ENCODE measurements at regions not wholly inside any gene's neighbourhood (a gene's known extent, or its start where the extent isn't known, plus 50 kb on each side); places are given as distances from the start of the nearest gene placed in this dataset.

DNA sequence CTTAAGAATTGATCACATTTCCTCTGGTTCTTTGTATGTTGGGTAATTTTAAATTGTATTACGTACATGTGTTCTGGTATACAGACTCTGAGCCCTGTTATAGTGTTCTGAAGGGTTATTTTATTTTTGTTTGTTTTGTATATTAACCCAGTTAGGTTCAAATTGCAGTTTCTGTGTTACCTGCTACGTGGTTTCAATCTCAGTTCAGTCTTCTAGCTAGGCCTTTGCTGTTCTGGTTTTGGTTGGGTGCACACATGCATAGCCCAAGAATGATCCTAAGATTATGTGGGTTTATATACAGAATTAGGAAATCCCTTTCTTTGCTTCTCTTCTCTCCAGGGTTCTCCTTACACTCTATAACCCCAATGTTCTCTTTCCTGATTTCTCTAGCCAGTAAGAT lies 161.0 kb downstream of the PPP1R2C start:
- H2AFZ ChIP-seq (ENCODE audit: low read depth) = no peak overlapping the region
- H3K79me2 ChIP-seq (ENCODE audit: insufficient read depth, low read depth) = no peaks in the 10 kb centered on the region
- no peak overlapping the region for H3K4me2 ChIP-seq

DNA sequence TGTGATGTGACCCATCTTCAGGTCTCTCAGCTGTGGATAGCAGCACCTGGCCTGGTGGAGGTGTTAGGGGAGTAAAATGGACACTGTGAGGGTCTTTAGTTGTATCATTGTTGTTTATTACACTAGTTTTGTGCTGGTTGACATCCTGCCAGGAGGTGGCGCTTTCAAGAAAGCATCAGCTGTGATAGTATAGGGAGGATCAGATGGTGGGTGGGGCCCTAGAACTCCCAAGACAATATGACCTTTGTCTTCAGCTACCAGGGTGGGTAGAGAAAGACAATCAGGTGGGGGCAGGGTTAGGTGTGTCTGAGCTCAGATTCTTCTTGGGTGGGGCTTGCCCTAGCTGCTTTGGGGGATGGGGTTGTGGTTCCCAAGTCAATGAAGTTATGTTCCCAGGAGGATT lies 162.8 kb downstream of the PPP1R2C start:
- 0 out of 2 replicates have a peak overlapping the region, but pooled peaks have one; percentile 6 for H3K4me2 ChIP-seq
- H3K79me2 ChIP-seq (ENCODE audit: insufficient read depth, low read depth) = no peaks in the 10 kb centered on the region
- no peaks in the 10 kb centered on the region for H3K36me3 ChIP-seq (ENCODE audit: insufficient read depth)
- no peak overlapping the region for H3K27ac ChIP-seq
- H3K4me3 ChIP-seq (IDR thresholded peaks at IDR 0.05; ENCODE audit: insufficient read depth, low read depth, low read length) = no peak overlapping the region
- H3K9ac ChIP-seq = no peak overlapping the region
- H4K20me1 ChIP-seq (ENCODE audit: insufficient read depth) = no peaks in the 10 kb centered on the region
- H2AFZ ChIP-seq (ENCODE audit: low read depth) = no peak overlapping the region; the same call in 1 of the 2 replicates
- TF ChIP-seq, protein P1, sequence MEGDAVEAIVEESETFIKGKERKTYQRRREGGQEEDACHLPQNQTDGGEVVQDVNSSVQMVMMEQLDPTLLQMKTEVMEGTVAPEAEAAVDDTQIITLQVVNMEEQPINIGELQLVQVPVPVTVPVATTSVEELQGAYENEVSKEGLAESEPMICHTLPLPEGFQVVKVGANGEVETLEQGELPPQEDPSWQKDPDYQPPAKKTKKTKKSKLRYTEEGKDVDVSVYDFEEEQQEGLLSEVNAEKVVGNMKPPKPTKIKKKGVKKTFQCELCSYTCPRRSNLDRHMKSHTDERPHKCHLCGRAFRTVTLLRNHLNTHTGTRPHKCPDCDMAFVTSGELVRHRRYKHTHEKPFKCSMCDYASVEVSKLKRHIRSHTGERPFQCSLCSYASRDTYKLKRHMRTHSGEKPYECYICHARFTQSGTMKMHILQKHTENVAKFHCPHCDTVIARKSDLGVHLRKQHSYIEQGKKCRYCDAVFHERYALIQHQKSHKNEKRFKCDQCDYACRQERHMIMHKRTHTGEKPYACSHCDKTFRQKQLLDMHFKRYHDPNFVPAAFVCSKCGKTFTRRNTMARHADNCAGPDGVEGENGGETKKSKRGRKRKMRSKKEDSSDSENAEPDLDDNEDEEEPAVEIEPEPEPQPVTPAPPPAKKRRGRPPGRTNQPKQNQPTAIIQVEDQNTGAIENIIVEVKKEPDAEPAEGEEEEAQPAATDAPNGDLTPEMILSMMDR (conservative IDR thresholded peaks at IDR 0.05; ENCODE audit: low read depth, low read length) = peak; percentile 37
- peaks cover 21% of the 10 kb centered on the region for H3K4me1 ChIP-seq (ENCODE audit: low read depth, poor library complexity, severe bottlenecking)
- no peaks in the 10 kb centered on the region for H3K27me3 ChIP-seq (ENCODE audit: insufficient read depth, low read depth)

More for the DNA sequence above, 161.0 kb downstream of the PPP1R2C start:
- H3K27ac ChIP-seq = no peak overlapping the region
- no peaks in the 10 kb centered on the region for H3K36me3 ChIP-seq (ENCODE audit: insufficient read depth)
- no peak overlapping the region for H3K9ac ChIP-seq
- no peaks in the 10 kb centered on the region for H4K20me1 ChIP-seq (ENCODE audit: insufficient read depth)
- no peaks in the 10 kb centered on the region for H3K27me3 ChIP-seq (ENCODE audit: insufficient read depth, low read depth)
- H3K4me1 ChIP-seq (ENCODE audit: low read depth, poor library complexity, severe bottlenecking) = peaks cover 21% of the 10 kb centered on the region
- no peak overlapping the region for H3K4me3 ChIP-seq (IDR thresholded peaks at IDR 0.05; ENCODE audit: insufficient read depth, low read depth, low read length)
- TF ChIP-seq, protein P1 (conservative IDR thresholded peaks at IDR 0.05; ENCODE audit: low read depth, low read length) = no peak

DNA sequence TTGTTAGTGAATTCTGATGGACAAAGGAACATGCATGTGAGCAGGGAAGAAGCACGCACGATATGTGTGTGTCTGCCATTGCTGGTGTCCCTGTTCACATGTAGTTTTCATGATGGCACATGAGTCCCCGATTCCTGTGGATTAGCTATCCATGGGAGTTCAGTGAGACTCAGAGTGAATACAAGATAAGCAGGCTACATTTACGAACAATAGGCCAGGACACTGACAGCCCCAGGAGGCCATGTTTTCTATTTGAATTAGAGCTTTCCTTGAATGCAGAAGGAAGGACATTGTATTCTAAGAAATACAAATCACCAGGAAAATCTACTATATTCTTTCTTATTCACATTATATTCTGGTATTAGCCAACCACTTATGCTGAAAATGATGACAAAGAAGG lies 171.4 kb downstream of the PPP1R2C start:
- Histone ChIP-seq H3K79me2 (ENCODE audit: insufficient read depth, low read depth) (no peaks in the 10 kb centered on the region), H3K4me2 (no peak overlapping the region), H3K4me1 (ENCODE audit: low read depth, poor library complexity, severe bottlenecking) (no peaks in the 10 kb centered on the region), H3K27ac (no peak overlapping the region), H4K20me1 (ENCODE audit: insufficient read depth) (no peaks in the 10 kb centered on the region), H3K27me3 (ENCODE audit: insufficient read depth, low read depth) (no peaks in the 10 kb centered on the region), H3K36me3 (ENCODE audit: insufficient read depth) (no peaks in the 10 kb centered on the region), H3K9ac (no peak overlapping the region), H2AFZ (ENCODE audit: low read depth) (no peak overlapping the region), H3K4me3 (IDR thresholded peaks at IDR 0.05; ENCODE audit: insufficient read depth, low read depth, low read length) (no peak overlapping the region)
- TF ChIP-seq, protein P1 (conservative IDR thresholded peaks at IDR 0.05; ENCODE audit: low read depth, low read length) = no peak

DNA sequence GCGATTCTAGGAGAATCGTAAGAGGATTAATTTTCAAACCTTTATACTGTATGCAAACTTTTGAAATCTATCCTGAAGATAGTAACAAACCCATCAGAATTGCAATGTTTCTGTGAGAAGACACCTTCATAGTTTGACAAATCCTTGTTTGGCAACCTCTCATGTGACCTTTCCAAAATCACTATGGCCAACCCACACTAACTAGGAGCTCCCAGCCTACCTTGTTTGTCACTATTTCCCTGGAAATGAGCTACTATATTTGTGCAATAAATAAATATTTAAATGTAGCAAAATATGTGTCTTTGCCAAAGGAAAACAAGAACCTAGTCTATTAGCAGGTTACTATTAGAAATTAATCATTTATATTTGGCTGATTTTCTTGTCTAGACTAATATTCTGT lies 173.7 kb downstream of the PPP1R2C start:
- Histone ChIP-seq H3K36me3 (ENCODE audit: insufficient read depth) (no peaks in the 10 kb centered on the region), H4K20me1 (ENCODE audit: insufficient read depth) (no peaks in the 10 kb centered on the region), H3K4me2 (no peak overlapping the region), H2AFZ (ENCODE audit: low read depth) (no peak overlapping the region), H3K4me1 (ENCODE audit: low read depth, poor library complexity, severe bottlenecking) (no peaks in the 10 kb centered on the region), H3K4me3 (IDR thresholded peaks at IDR 0.05; ENCODE audit: insufficient read depth, low read depth, low read length) (no peak overlapping the region), H3K27ac (no peak overlapping the region), H3K79me2 (ENCODE audit: insufficient read depth, low read depth) (no peaks in the 10 kb centered on the region), H3K27me3 (ENCODE audit: insufficient read depth, low read depth) (no peaks in the 10 kb centered on the region), H3K9ac (no peak overlapping the region)
- TF ChIP-seq, protein P1 (conservative IDR thresholded peaks at IDR 0.05; ENCODE audit: low read depth, low read length) = no peak

All from KMS-11 (cell line).